Hypothalamus (tissue), 51 donors: ENCODE measurements at regions not wholly inside any gene's neighbourhood (a gene's known extent, or its start where the extent isn't known, plus 50 kb on each side); places are given as distances from the start of the nearest gene placed in this dataset.

Experiments
- DNase-seq, 51 donors: peaks; one replicate each; lab custom pipeline; 2025; lab: John Stamatoyannopoulos, UW

DNA sequence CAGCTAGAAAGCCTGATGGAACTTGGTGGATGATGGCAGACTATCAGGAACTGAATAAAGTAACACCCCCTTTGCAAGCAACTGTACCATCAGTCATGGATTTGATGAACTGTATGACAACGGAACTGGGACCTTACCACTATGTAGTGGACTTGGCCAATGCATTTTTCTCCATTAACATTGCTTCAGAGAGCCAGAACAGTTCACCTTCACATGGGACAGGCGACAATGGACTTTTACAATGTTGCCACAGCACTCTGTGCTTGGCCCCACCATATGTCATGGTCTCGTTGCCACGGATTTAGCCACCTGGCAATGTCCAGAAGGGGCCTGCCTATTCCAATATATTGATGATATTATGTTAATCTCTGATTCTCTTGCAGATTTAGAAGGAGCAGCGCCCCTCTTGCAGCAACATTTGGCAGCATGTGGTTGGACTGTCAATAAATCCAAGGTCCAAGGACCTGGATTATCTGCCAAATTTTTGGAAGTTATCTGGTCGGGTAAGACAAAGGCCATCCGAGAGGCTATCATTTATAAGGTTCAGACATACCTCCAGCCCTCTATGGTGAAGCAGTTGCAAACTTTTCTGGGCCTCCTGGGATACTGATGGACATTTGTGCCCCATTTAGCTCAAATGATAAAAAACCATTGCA lies 52.2 kb upstream of the ZC3H15 start:
- no peak for DNase-seq
